ENCODE measurements at regions not wholly inside any gene's neighbourhood (a gene's known extent, or its start where the extent isn't known, plus 50 kb on each side); places are given as distances from the start of the nearest gene placed in this dataset.

- DNase-seq (ENCODE audit: low read depth in 1 of 2, low spot score in 2 of 2) (no peak), FAIRE-seq (no peak)
- Histone ChIP-seq H2BK5ac (ENCODE audit: low read depth, low read length) (no peak overlapping the region), H3K79me1 (ENCODE audit: low read depth, low read length) (no peaks in the 10 kb centered on the region), H2BK120ac (replicated peaks; ENCODE audit: low read depth, low read length) (no peak overlapping the region), H3K4me3 (ENCODE audit: extremely low read depth in 1 of 4, insufficient read depth in 2 of 4, low read depth in 3 of 4, low read length in 4 of 4) (no peak overlapping the region), H3K79me2 (ENCODE audit: control insufficient read depth in 1 of 2, insufficient read depth in 2 of 2, low read length in 2 of 2) (no peaks in the 10 kb centered on the region), H4K8ac (ENCODE audit: extremely low read depth, insufficient read depth, low read length) (no peak overlapping the region), H3K4ac (replicated peaks; ENCODE audit: insufficient read length, low read depth, low read length) (no peak overlapping the region), H2AK5ac (ENCODE audit: low read depth, low read length) (no peak overlapping the region), H4K20me1 (replicated peaks in 1 of 2; ENCODE audit: control insufficient read depth in 1 of 2, insufficient read depth in 2 of 2, low read length in 2 of 2) (no peaks in the 10 kb centered on the region), H3K27me3 (replicated peaks in 1 of 4; ENCODE audit: control insufficient read depth in 3 of 4, extremely low read depth in 1 of 4, insufficient read depth in 3 of 4, low read length in 3 of 4) (no peaks in the 10 kb centered on the region), H3K27ac (ENCODE audit: low read depth, low read length) (no peak overlapping the region), H3K4me1 (replicated peaks in 1 of 4; ENCODE audit: control insufficient read depth in 3 of 4, insufficient read depth in 4 of 4, low read length in 3 of 4) (peaks cover 0 to 2% (median 0%) of the 10 kb centered on the region in 4 experiments; a peak in 1 of 7 replicates), H3K4me2 (ENCODE audit: insufficient read depth in 1 of 2, low read depth in 2 of 2, low read length in 2 of 2) (no peak overlapping the region), H2AFZ (ENCODE audit: low read length) (no peak overlapping the region), H4K5ac (ENCODE audit: insufficient read length, low read depth, low read length) (no peak overlapping the region), H3K36me3 (ENCODE audit: control insufficient read depth in 2 of 4, insufficient read depth in 4 of 4, low read length in 3 of 4) (no peaks in the 10 kb centered on the region), H2BK15ac (ENCODE audit: low read length) (no peak overlapping the region), H2BK12ac (ENCODE audit: low read depth, low read length) (no peak overlapping the region), H4K91ac (replicated peaks; ENCODE audit: insufficient read length, low read length) (no peak overlapping the region), H3K14ac (ENCODE audit: insufficient read length) (no peak overlapping the region), H3K18ac (ENCODE audit: extremely low read depth, low read length) (no peak overlapping the region), H3K9ac (replicated peaks in 1 of 4; ENCODE audit: extremely low read depth in 1 of 4, low read depth in 3 of 4, low read length in 3 of 4) (no peak overlapping the region), H3K56ac (replicated peaks; ENCODE audit: insufficient read length, low read depth, low read length) (no peak overlapping the region), H3K23ac (ENCODE audit: insufficient read length) (no peak overlapping the region), H3K23me2 (ENCODE audit: low read depth, low read length) (no peaks in the 10 kb centered on the region), H3K9me3 (ENCODE audit: insufficient read depth in 2 of 2, low read depth in 1 of 2, low read length in 1 of 2) (no peaks in the 10 kb centered on the region), H2BK20ac (ENCODE audit: low read length) (no peak overlapping the region)
- POLR2A ChIA-PET (ENCODE audit: partially characterized antibody): no interaction called here
- CTCF ChIA-PET (ENCODE audit: partially characterized antibody): interaction anchor here (1.0 to 1.5 kb wide), 3 partner anchors 13 to 135 kb away, joined by 4 to 8 read pairs (median 5); no protein-coding TSS in a partner anchor
- 90% methylated on average over 3 of the region's 3 CpGs; no CpG with 5 or more reads in 1 of the 2 experiments for WGBS, 2 experiments (ENCODE audit: extremely low coverage in 1 of 2, insufficient coverage in 1 of 2, insufficient read length in 1 of 2, insufficient replicate concordance in 2 of 2, low coverage in 1 of 2, low lambda C conversion rate in 2 of 2, missing lambda C conversion rate in 1 of 2)
- TF ChIP-seq YY1 (IDR thresholded peaks at IDR 0.05; ENCODE audit: low read depth, low read length) (no peak), BRCA1 (IDR thresholded peaks at IDR 0.05; ENCODE audit: low read depth, low read length) (no peak), HDAC6 (IDR thresholded peaks at IDR 0.05; ENCODE audit: low read depth, low read length) (no peak), EZH2 (IDR thresholded peaks at IDR 0.05; ENCODE audit: low read depth, low read length, severe bottlenecking) (no peak), SP1 (IDR thresholded peaks at IDR 0.05; ENCODE audit: low read depth, low read length) (no peak), SIRT6 (IDR thresholded peaks at IDR 0.05; ENCODE audit: low read length) (no peak), TEAD4 (IDR thresholded peaks at IDR 0.05; ENCODE audit: low read depth, low read length) (no peak), SRF (IDR thresholded peaks at IDR 0.05; ENCODE audit: low read depth, low read length) (no peak), TBP (IDR thresholded peaks at IDR 0.05; ENCODE audit: low read depth, low read length) (no peak), CREB1 (IDR thresholded peaks at IDR 0.05) (no peak), RXRA (IDR thresholded peaks at IDR 0.05; ENCODE audit: insufficient read depth, low read depth, low read length) (no peak), JUND (IDR thresholded peaks at IDR 0.05; ENCODE audit: low read length) (no peak), HDAC2 (IDR thresholded peaks at IDR 0.05; ENCODE audit: borderline replicate concordance in 1 of 2, low read depth in 2 of 2, low read length in 2 of 2) (no peak), CBX8 (IDR thresholded peaks at IDR 0.05; ENCODE audit: borderline replicate concordance, low read depth, low read length) (no peak), POU5F1 (IDR thresholded peaks at IDR 0.05; ENCODE audit: low read depth, low read length) (no peak), CHD2 (IDR thresholded peaks at IDR 0.05; ENCODE audit: low read length) (no peak), POLR2AphosphoS5 (IDR thresholded peaks at IDR 0.05; ENCODE audit: low read depth, low read length) (no peak)
Measured at GRCh38 chr10:21022821-21023220, 125.7 kb upstream of the NEBL start.
